Mammary epithelial cell (primary cell): ENCODE measurements at regions not wholly inside any gene's neighbourhood (a gene's known extent, or its start where the extent isn't known, plus 50 kb on each side); places are given as distances from the start of the nearest gene placed in this dataset.

Experiments
- EZH2 ChIP-seq: IDR thresholded peaks from 2 replicates; pipeline ENCODE4 v1.6.1; 2012; ENCODE audit warnings: low read length, inconsistent platforms, borderline replicate concordance
- TF ChIP-seq, protein P1 (sequence below), 2 donors: IDR thresholded peaks in 1 of 2; conservative IDR thresholded peaks in 1 of 2; 2 replicates each; pipeline ENCODE4 v1.5.1; 2011 to 2012; ENCODE audit warnings: inconsistent platforms in 2 of 2, low read length in 2 of 2, mild to moderate bottlenecking in 2 of 2, control low read depth in 1 of 2, low read depth in 1 of 2; ENCODE audit not compliant: insufficient read depth in 1 of 2; ENCODE audit errors: extremely low read depth in 1 of 2

DNA sequence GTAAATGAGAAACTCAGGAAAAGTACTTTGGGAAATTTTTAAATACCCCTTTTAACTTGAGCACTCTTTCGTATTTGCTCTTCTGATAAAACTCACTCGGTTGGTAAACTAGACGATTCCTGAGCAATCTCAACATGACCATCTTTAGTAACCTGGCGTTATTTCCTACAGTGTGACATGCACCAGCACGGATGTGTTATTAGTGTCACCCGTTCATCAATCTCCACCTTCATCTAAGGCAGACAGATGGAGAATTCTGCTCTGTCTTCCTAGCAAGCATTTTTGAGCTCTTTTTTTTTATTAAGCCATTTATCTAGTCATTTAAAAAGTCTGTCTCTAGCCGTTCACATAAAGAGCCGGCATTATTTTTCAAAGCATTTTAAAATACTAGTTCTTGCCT lies 155.2 kb downstream of the DISP1 start:
- TF ChIP-seq, protein P1, sequence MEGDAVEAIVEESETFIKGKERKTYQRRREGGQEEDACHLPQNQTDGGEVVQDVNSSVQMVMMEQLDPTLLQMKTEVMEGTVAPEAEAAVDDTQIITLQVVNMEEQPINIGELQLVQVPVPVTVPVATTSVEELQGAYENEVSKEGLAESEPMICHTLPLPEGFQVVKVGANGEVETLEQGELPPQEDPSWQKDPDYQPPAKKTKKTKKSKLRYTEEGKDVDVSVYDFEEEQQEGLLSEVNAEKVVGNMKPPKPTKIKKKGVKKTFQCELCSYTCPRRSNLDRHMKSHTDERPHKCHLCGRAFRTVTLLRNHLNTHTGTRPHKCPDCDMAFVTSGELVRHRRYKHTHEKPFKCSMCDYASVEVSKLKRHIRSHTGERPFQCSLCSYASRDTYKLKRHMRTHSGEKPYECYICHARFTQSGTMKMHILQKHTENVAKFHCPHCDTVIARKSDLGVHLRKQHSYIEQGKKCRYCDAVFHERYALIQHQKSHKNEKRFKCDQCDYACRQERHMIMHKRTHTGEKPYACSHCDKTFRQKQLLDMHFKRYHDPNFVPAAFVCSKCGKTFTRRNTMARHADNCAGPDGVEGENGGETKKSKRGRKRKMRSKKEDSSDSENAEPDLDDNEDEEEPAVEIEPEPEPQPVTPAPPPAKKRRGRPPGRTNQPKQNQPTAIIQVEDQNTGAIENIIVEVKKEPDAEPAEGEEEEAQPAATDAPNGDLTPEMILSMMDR (conservative IDR thresholded peaks at IDR 0.05 in 1 of 2, IDR thresholded peaks at IDR 0.05 in 1 of 2; ENCODE audit: extremely low read depth in 1 of 2, insufficient read depth in 1 of 2, low read depth in 1 of 2, low read length in 2 of 2): no peak
- TF ChIP-seq EZH2: no peak
